Hepatocyte (in vitro differentiated cells): ENCODE measurements at regions not wholly inside any gene's neighbourhood (a gene's known extent, or its start where the extent isn't known, plus 50 kb on each side); places are given as distances from the start of the nearest gene placed in this dataset.
"Not testable (repeated sequence)": the region's sequence is repeated elsewhere in the genome, so short reads cannot be mapped to it uniquely, and the experiment has no call there.

Source experiments
- DNase-seq: peaks from one replicate; pipeline ENCODE4 v3.0.0-alpha.2; 2016; ENCODE audit warnings: low spot score
- H2AFZ ChIP-seq: fragments of 200-600 bp; sonication (generic); 2 replicates; pipeline ENCODE4 v1.6.0; 2016; ENCODE audit warnings: antibody characterized with exemption, mild to moderate bottlenecking
- H3K27ac ChIP-seq: fragments of 200-600 bp; sonication (generic); 2 replicates; pipeline ENCODE4 v1.5.1; 2016; ENCODE audit warnings: mild to moderate bottlenecking
- H3K27me3 ChIP-seq: fragments of 200-600 bp; sonication (generic); 2 replicates; pipeline ENCODE4 v1.6.1; 2016
- H3K36me3 ChIP-seq: fragments of 200-600 bp; sonication (generic); replicated peaks from 2 replicates; pipeline ENCODE4 v1.5.1; 2016; ENCODE audit warnings: low read depth; ENCODE audit not compliant: insufficient read depth
- H3K4me1 ChIP-seq: fragments of 200-600 bp; sonication (generic); 2 replicates; pipeline ENCODE4 v1.5.1; 2016; ENCODE audit warnings: mild to moderate bottlenecking, moderate library complexity; ENCODE audit not compliant: insufficient read depth
- H3K4me2 ChIP-seq: fragments of 200-600 bp; sonication (generic); 2 replicates; pipeline ENCODE4 v1.6.0; 2016
- H3K4me3 ChIP-seq: fragments of 200-600 bp; sonication (generic); 2 replicates; pipeline ENCODE4 v1.5.1; 2016; ENCODE audit warnings: mild to moderate bottlenecking
- H3K79me2 ChIP-seq: fragments of 200-600 bp; sonication (generic); 2 replicates; pipeline ENCODE4 v1.6.0; 2017; ENCODE audit warnings: mild to moderate bottlenecking
- H3K9me2 ChIP-seq: fragments of 200-600 bp; sonication (generic); replicated peaks from 2 replicates; pipeline ENCODE4 v1.6.0; 2017; ENCODE audit warnings: mild to moderate bottlenecking; ENCODE audit not compliant: insufficient read depth
- H3K9me3 ChIP-seq: fragments of 200-600 bp; sonication (generic); 2 replicates; pipeline ENCODE4 v1.5.1; 2016; ENCODE audit warnings: low read depth, mild to moderate bottlenecking
- H4K20me1 ChIP-seq: fragments of 200-600 bp; sonication (generic); 2 replicates; pipeline ENCODE4 v1.6.0; 2016; ENCODE audit warnings: mild to moderate bottlenecking; ENCODE audit not compliant: insufficient read depth, poor library complexity, severe bottlenecking
- EZH2 ChIP-seq: fragments of 200-600 bp; sonication (generic); IDR thresholded peaks from 2 replicates; pipeline ENCODE4 v1.6.1; 2016; ENCODE audit warnings: antibody characterized with exemption, mild to moderate bottlenecking, borderline replicate concordance
- EZH2phosphoT487 ChIP-seq: fragments of 200-600 bp; sonication (generic); IDR thresholded peaks from one replicate; pipeline ENCODE4 v1.6.1; 2018; ENCODE audit warnings: antibody characterized with exemption, mild to moderate bottlenecking, low read depth, moderate library complexity; ENCODE audit not compliant: unreplicated experiment, severe bottlenecking
- WGBS: methylation state at CpG from one replicate; pipeline ENCODE4 v1.1.6; 2016; ENCODE audit warnings: low lambda C conversion rate; ENCODE audit errors: missing lambda C conversion rate; 5-methylcytosine and 5-hydroxymethylcytosine counted together
- TF ChIP-seq, protein P1 (sequence below): fragments of 200-600 bp; sonication (generic); IDR thresholded peaks from 2 replicates; pipeline ENCODE4 v1.5.1; 2016; ENCODE audit warnings: antibody characterized with exemption, mild to moderate bottlenecking; ENCODE audit not compliant: poor library complexity

DNA sequence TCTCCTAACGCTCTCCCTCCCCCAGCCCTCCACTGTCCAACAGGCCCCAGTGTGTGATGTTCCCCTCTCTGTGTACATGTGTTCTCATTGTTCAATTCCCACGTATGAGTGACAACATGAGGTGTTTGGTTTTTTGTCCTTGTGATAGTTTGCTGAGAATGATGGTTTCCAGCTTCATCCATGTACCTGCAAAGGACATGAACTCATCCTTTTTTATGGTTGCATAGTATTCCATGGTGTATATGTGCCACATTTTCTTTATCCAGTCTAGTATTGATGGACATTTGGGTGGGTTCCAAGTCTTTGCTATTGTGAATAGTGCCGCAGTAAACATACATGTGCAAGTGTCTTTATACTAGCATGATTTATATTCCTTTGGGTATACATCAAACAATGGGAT lies 347.4 kb downstream of the MAGEE1 start:
- H2AFZ ChIP-seq, H3K9me2 ChIP-seq, H3K4me2 ChIP-seq, H3K9me3 ChIP-seq, H3K4me3 ChIP-seq, H3K79me2 ChIP-seq, H3K27ac ChIP-seq, H3K27me3 ChIP-seq, H4K20me1 ChIP-seq, H3K36me3 ChIP-seq, DNase-seq, H3K4me1 ChIP-seq: not testable (repeated sequence)
- 71% methylated on average over 3 of the region's 3 CpGs for WGBS

- H3K4me2 ChIP-seq = no peak overlapping the region
- no peaks in the 10 kb centered on the region for H3K9me2 ChIP-seq
- H3K4me3 ChIP-seq = no peak overlapping the region
- H2AFZ ChIP-seq = no peak overlapping the region
- H3K79me2 ChIP-seq = no peaks in the 10 kb centered on the region
- no peak for DNase-seq
- no peaks in the 10 kb centered on the region for H3K9me3 ChIP-seq
- WGBS = 70% methylated on average over 2 of the region's 2 CpGs
- H3K27ac ChIP-seq = no peak overlapping the region
- TF ChIP-seq EZH2phosphoT487 (no peak), EZH2 (no peak)
- TF ChIP-seq, protein P1, sequence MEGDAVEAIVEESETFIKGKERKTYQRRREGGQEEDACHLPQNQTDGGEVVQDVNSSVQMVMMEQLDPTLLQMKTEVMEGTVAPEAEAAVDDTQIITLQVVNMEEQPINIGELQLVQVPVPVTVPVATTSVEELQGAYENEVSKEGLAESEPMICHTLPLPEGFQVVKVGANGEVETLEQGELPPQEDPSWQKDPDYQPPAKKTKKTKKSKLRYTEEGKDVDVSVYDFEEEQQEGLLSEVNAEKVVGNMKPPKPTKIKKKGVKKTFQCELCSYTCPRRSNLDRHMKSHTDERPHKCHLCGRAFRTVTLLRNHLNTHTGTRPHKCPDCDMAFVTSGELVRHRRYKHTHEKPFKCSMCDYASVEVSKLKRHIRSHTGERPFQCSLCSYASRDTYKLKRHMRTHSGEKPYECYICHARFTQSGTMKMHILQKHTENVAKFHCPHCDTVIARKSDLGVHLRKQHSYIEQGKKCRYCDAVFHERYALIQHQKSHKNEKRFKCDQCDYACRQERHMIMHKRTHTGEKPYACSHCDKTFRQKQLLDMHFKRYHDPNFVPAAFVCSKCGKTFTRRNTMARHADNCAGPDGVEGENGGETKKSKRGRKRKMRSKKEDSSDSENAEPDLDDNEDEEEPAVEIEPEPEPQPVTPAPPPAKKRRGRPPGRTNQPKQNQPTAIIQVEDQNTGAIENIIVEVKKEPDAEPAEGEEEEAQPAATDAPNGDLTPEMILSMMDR = no peak
- no peaks in the 10 kb centered on the region for H3K4me1 ChIP-seq
- H4K20me1 ChIP-seq = no peaks in the 10 kb centered on the region
- no peaks in the 10 kb centered on the region for H3K36me3 ChIP-seq
- no peaks in the 10 kb centered on the region for H3K27me3 ChIP-seq
Measured at GRCh38 chrX:76796311-76796710, 368.8 kb downstream of the MAGEE1 start.

GRCh38 chrX:76802708-76803107 lies 375.2 kb downstream of the MAGEE1 start:
- no peak overlapping the region for H2AFZ ChIP-seq
- WGBS = 82% methylated on average over 3 of the region's 3 CpGs
- no peaks in the 10 kb centered on the region for H4K20me1 ChIP-seq
- DNase-seq = no peak
- H3K27me3 ChIP-seq = no peaks in the 10 kb centered on the region
- no peak overlapping the region for H3K4me3 ChIP-seq
- no peaks in the 10 kb centered on the region for H3K9me3 ChIP-seq
- H3K4me2 ChIP-seq = no peak overlapping the region
- no peak overlapping the region for H3K27ac ChIP-seq
- TF ChIP-seq EZH2phosphoT487 = no peak
- TF ChIP-seq, protein P1 = no peak
- TF ChIP-seq EZH2 = no peak
- H3K36me3 ChIP-seq = no peaks in the 10 kb centered on the region
- H3K79me2 ChIP-seq = no peaks in the 10 kb centered on the region
- no peaks in the 10 kb centered on the region for H3K9me2 ChIP-seq
- H3K4me1 ChIP-seq = no peaks in the 10 kb centered on the region

GRCh38 chrX:76815754-76816153 lies 388.2 kb downstream of the MAGEE1 start:
- no peak for DNase-seq
- Histone ChIP-seq H3K9me3 (peaks cover 4% of the 10 kb centered on the region), H2AFZ (no peak overlapping the region), H3K9me2 (no peaks in the 10 kb centered on the region), H3K27ac (no peak overlapping the region), H4K20me1 (no peaks in the 10 kb centered on the region), H3K79me2 (no peaks in the 10 kb centered on the region), H3K4me1 (no peaks in the 10 kb centered on the region), H3K27me3 (no peaks in the 10 kb centered on the region), H3K4me2 (no peak overlapping the region), H3K36me3 (no peaks in the 10 kb centered on the region), H3K4me3 (no peak overlapping the region)
- WGBS = 79% methylated on average over 3 of the region's 3 CpGs
- TF ChIP-seq EZH2 (no peak), EZH2phosphoT487 (no peak)
- TF ChIP-seq, protein P1 = no peak

GRCh38 chrX:76817279-76817678 lies 389.8 kb downstream of the MAGEE1 start:
- not testable (repeated sequence) for H2AFZ ChIP-seq, H4K20me1 ChIP-seq, H3K27me3 ChIP-seq, H3K9me2 ChIP-seq, H3K4me1 ChIP-seq, H3K36me3 ChIP-seq, H3K9me3 ChIP-seq, H3K4me2 ChIP-seq, H3K4me3 ChIP-seq, H3K27ac ChIP-seq, H3K79me2 ChIP-seq, DNase-seq
- WGBS = no CpG with 5 or more reads among the region's 1 CpG
